HepG2 (cell line): ENCODE measurements at regions not wholly inside any gene's neighbourhood (a gene's known extent, or its start where the extent isn't known, plus 50 kb on each side); places are given as distances from the start of the nearest gene placed in this dataset.

Source experiments
- ATAC-seq: fragments of 200-7000 bp; cut with Tn5 transposase; 3 replicates; pipeline ENCODE4 v1.9.1; 2020; ENCODE audit warnings: mild to moderate bottlenecking, moderate library complexity
- BruUV-seq: library from RNA; stranded (reverse); fragments of 400-500 nt; replicated peaks from 2 replicates; lab custom pipeline; 2021; lab: Mats Ljungman, UMichigan
- CTCF ChIA-PET: fragments of 300-600 bp; formaldehyde crosslinking; extraction: SDS; loops from one replicate; lab custom pipeline; 2021; ENCODE audit warnings: low total read pairs, inconsistent platforms, low intra/inter-chr PET ratio; lab: Yijun Ruan, JAX
- POLR2A ChIA-PET: fragments of 350-600 bp; sonication (Branson Sonifier 250); formaldehyde crosslinking; loops from one replicate; lab custom pipeline; 2020; ENCODE audit warnings: antibody characterized with exemption, inconsistent platforms; lab: Yijun Ruan, JAX
- DNase-seq: peaks from one replicate; pipeline ENCODE4 v3.0.0-alpha.2; 2015; ENCODE audit warnings: low spot score
- FAIRE-seq: peaks from 3 replicates; lab custom pipeline; 2011; peaks lifted over from hg19 to GRCh38; lab: Jason Lieb, UNC
- H2AFZ ChIP-seq: one replicate; pipeline ENCODE4 v1.6.1; 2011; ENCODE audit warnings: low read length, inconsistent platforms
- H3K27ac ChIP-seq: fragments of 300-600 bp; 3 replicates; pipeline ENCODE4 v1.8.0; 2011; ENCODE audit warnings: mixed run types, mild to moderate bottlenecking, mixed read lengths, low read length, inconsistent platforms; ENCODE audit not compliant: insufficient read depth; ENCODE audit errors: extremely low read length
- H3K27me3 ChIP-seq, 2 experiments: fragments of 200-600 bp in 1 of 2; 2 replicates in 1 of 2; 3 replicates in 1 of 2; pipeline versions ENCODE4 v1.6.0 to v1.8.0; 2011; ENCODE audit warnings: low read length in 2 of 2, mild to moderate bottlenecking in 2 of 2, moderate library complexity in 2 of 2, inconsistent platforms in 1 of 2; ENCODE audit not compliant: insufficient read depth in 2 of 2, control insufficient read depth in 1 of 2
- H3K36me3 ChIP-seq, 2 experiments: fragments of 200-600 bp in 1 of 2; replicated peaks in 1 of 2; 2 replicates in 1 of 2; 3 replicates in 1 of 2; pipeline versions ENCODE4 v1.5.1 to v1.8.0; 2011; ENCODE audit warnings: low read length in 2 of 2, inconsistent platforms in 1 of 2; ENCODE audit not compliant: insufficient read depth in 2 of 2, control insufficient read depth in 1 of 2
- H3K4me1 ChIP-seq: 2 replicates; pipeline ENCODE4 v1.5.1; 2012; ENCODE audit warnings: low read length, inconsistent platforms; ENCODE audit not compliant: insufficient read depth
- H3K4me2 ChIP-seq: 2 replicates; pipeline ENCODE4 v1.6.0; 2011; ENCODE audit warnings: low read depth, low read length, inconsistent platforms
- H3K4me3 ChIP-seq, 3 experiments: fragments of 200-600 bp in 1 of 3; sonication (generic), shearing (Covaris generic) in 1 of 3; replicated peaks in 1 of 3; 2 replicates each; pipeline ENCODE4 v1.5.1; 2011 to 2016; ENCODE audit warnings: low read length in 3 of 3, inconsistent platforms in 2 of 3, low read depth in 2 of 3, mild to moderate bottlenecking in 2 of 3, control low read depth in 1 of 3, mixed read lengths in 1 of 3; ENCODE audit not compliant: insufficient read depth in 1 of 3
- H3K79me2 ChIP-seq: one replicate; pipeline ENCODE4 v1.6.1; 2011; ENCODE audit warnings: low read length, inconsistent platforms; ENCODE audit not compliant: insufficient read depth
- H3K9ac ChIP-seq: 2 replicates; pipeline ENCODE4 v1.6.0; 2011; ENCODE audit warnings: mild to moderate bottlenecking, low read depth, low read length, inconsistent platforms; ENCODE audit not compliant: insufficient read depth
- H3K9me3 ChIP-seq: 2 replicates; pipeline ENCODE4 v1.5.1; 2012; ENCODE audit warnings: mild to moderate bottlenecking, low read length
- H4K20me1 ChIP-seq: 2 replicates; pipeline ENCODE4 v1.6.0; 2011; ENCODE audit warnings: inconsistent platforms, mild to moderate bottlenecking, low read length, moderate library complexity; ENCODE audit not compliant: insufficient read depth
- IRX3 ChIP-seq: sonication (generic); formaldehyde crosslinking; IDR thresholded peaks from 2 replicates; pipeline ENCODE4 v1.8.1; 2023; ENCODE audit warnings: mild to moderate bottlenecking, low read depth, missing genetic modification reagents, borderline replicate concordance
- KMT2A ChIP-seq: sonication (generic); formaldehyde crosslinking; IDR thresholded peaks from 2 replicates; pipeline ENCODE4 v1.4.0; 2020; ENCODE audit warnings: missing genetic modification reagents
- ONECUT2 ChIP-seq: sonication (generic); formaldehyde crosslinking; IDR thresholded peaks from 2 replicates; pipeline ENCODE4 v1.4.0; 2020; ENCODE audit warnings: missing genetic modification reagents
- PHF20 ChIP-seq: sonication (generic); formaldehyde crosslinking; IDR thresholded peaks from 2 replicates; pipeline ENCODE4 v1.5.0; 2020; ENCODE audit warnings: mild to moderate bottlenecking, missing genetic modification reagents
- SMAD3 ChIP-seq: sonication (generic); formaldehyde crosslinking; IDR thresholded peaks from 2 replicates; pipeline ENCODE4 v1.4.0; 2020; ENCODE audit warnings: missing genetic modification reagents
- SMARCC2 ChIP-seq: fragments of 450-650 bp; IDR thresholded peaks from 2 replicates; pipeline ENCODE4 v1.6.1; 2017; ENCODE audit warnings: antibody characterized with exemption, mild to moderate bottlenecking
- ZNF737 ChIP-seq: sonication (generic); formaldehyde crosslinking; IDR thresholded peaks from 2 replicates; pipeline ENCODE4 v1.5.0; 2020; ENCODE audit warnings: missing genetic modification reagents, mild to moderate bottlenecking, borderline replicate concordance
- WGBS: methylation state at CpG from one replicate; pipeline ENCODE4 v1.1.6; 2017; ENCODE audit warnings: low lambda C conversion rate; 5-methylcytosine and 5-hydroxymethylcytosine counted together
- in situ Hi-C: cut with HindIII; loops from 2 replicates; pipeline ENCODE4 v1.10.0; 2017; ENCODE audit warnings: low pct_unique_long_range_greater_than_20kb; ENCODE audit not compliant: extremely low pct_ligation_motif_present
- intact Hi-C: fragments of 100-400 bp; cut with micrococcal nuclease; formaldehyde crosslinking; loops from one replicate; pipeline ENCODE4 v1.10.0; 2022; ENCODE audit not compliant: unreplicated experiment
- TF ChIP-seq, protein P1 (sequence below): sonication (generic); formaldehyde crosslinking; IDR thresholded peaks from 2 replicates; pipeline ENCODE4 v1.4.0; 2020; ENCODE audit warnings: missing genetic modification reagents
- TF ChIP-seq, protein P2 (sequence below): IDR thresholded peaks from 2 replicates; pipeline ENCODE4 v1.4.0; 2020; ENCODE audit warnings: mild to moderate bottlenecking, missing genetic modification reagents

DNA sequence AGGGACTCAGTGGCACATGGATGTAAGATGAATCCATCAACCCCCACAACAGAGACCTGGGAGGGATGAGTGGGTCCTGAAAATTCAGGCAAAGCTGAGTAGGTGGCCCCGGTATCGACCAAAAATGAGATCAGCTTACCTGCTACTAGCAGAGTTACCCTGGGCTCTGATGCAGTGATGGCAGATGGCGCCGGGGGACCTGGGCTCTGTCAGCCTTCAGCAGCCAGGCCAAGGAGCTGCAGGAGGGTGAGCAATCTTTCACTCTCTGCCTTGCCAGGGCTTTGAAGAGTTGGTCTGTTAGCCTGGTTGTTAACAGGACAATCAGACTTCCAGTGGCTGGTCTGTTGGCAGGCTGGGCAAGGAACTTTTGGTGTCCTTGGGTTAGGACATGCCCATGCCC, 1054.8 kb downstream of the SI start:
- intact Hi-C loops = no loop called here

DNA sequence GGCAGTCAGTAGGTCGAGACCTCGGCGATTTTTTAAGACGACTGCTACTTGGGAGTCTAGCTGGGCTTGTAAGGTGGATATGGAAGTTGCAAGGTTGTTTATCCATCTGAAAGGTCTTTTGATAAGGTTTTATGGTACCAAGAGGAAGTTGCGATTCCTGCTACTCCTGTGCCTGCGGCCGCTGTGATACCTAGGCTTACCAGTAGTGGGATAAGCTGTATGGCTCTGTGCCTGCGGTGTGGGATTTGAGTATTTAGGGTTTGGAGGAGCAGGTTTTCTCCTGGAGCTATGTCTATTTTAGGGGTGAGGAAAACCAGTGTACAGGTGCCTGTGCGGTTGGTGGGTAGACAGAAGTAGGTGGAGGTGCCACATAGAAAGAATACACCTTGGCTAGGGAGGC, 1059.8 kb downstream of the SI start:
- in situ Hi-C loops (no loop called here), intact Hi-C loops (no loop called here)
- BruUV-seq = no TSS peak
- ATAC-seq = no peak
- POLR2A ChIA-PET = no interaction called here
- H3K4me2 ChIP-seq = no peak overlapping the region
- DNase-seq = no peak
- CTCF ChIA-PET = no interaction called here
- H3K79me2 ChIP-seq = no peaks in the 10 kb centered on the region
- peaks cover 11% of the 10 kb centered on the region; the same call in 1 of the 2 replicates for H3K9me3 ChIP-seq
- H4K20me1 ChIP-seq = no peaks in the 10 kb centered on the region
- H3K27ac ChIP-seq = no peak overlapping the region
- H3K27me3 ChIP-seq = no peaks in the 10 kb centered on the region; a peak in 1 of 5 replicates
- no peak overlapping the region for H2AFZ ChIP-seq
- FAIRE-seq = no peak
- H3K4me3 ChIP-seq = no peak overlapping the region
- H3K36me3 ChIP-seq = no peaks in the 10 kb centered on the region
- 49% methylated on average over 9 of the region's 9 CpGs for WGBS
- no peaks in the 10 kb centered on the region for H3K4me1 ChIP-seq
- no peak overlapping the region for H3K9ac ChIP-seq
- no peak for TF ChIP-seq SMARCC2
- TF ChIP-seq ONECUT2 (CRISPR knock-in tag) = no peak
- TF ChIP-seq PHF20 (CRISPR knock-in tag) = no peak
- no peak for TF ChIP-seq KMT2A (CRISPR knock-in tag)
- TF ChIP-seq, protein P1, sequence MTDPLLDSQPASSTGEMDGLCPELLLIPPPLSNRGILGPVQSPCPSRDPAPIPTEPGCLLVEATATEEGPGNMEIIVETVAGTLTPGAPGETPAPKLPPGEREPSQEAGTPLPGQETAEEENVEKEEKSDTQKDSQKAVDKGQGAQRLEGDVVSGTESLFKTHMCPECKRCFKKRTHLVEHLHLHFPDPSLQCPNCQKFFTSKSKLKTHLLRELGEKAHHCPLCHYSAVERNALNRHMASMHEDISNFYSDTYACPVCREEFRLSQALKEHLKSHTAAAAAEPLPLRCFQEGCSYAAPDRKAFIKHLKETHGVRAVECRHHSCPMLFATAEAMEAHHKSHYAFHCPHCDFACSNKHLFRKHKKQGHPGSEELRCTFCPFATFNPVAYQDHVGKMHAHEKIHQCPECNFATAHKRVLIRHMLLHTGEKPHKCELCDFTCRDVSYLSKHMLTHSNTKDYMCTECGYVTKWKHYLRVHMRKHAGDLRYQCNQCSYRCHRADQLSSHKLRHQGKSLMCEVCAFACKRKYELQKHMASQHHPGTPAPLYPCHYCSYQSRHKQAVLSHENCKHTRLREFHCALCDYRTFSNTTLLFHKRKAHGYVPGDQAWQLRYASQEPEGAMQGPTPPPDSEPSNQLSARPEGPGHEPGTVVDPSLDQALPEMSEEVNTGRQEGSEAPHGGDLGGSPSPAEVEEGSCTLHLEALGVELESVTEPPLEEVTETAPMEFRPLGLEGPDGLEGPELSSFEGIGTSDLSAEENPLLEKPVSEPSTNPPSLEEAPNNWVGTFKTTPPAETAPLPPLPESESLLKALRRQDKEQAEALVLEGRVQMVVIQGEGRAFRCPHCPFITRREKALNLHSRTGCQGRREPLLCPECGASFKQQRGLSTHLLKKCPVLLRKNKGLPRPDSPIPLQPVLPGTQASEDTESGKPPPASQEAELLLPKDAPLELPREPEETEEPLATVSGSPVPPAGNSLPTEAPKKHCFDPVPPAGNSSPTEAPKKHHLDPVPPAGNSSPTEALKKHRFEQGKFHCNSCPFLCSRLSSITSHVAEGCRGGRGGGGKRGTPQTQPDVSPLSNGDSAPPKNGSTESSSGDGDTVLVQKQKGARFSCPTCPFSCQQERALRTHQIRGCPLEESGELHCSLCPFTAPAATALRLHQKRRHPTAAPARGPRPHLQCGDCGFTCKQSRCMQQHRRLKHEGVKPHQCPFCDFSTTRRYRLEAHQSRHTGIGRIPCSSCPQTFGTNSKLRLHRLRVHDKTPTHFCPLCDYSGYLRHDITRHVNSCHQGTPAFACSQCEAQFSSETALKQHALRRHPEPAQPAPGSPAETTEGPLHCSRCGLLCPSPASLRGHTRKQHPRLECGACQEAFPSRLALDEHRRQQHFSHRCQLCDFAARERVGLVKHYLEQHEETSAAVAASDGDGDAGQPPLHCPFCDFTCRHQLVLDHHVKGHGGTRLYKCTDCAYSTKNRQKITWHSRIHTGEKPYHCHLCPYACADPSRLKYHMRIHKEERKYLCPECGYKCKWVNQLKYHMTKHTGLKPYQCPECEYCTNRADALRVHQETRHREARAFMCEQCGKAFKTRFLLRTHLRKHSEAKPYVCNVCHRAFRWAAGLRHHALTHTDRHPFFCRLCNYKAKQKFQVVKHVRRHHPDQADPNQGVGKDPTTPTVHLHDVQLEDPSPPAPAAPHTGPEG (CRISPR knock-in tag) = no peak
- no peak for TF ChIP-seq IRX3

More for the DNA sequence above, 1054.8 kb downstream of the SI start:
- in situ Hi-C loops = no loop called here
- Histone ChIP-seq H4K20me1 (no peaks in the 10 kb centered on the region), H3K27me3 (no peaks in the 10 kb centered on the region; a peak in 1 of 5 replicates), H3K27ac (no peak overlapping the region), H3K4me2 (no peak overlapping the region), H3K4me1 (no peaks in the 10 kb centered on the region), H3K4me3 (no peak overlapping the region), H3K9me3 (peaks cover 17% of the 10 kb centered on the region; the same call in 1 of the 2 replicates), H2AFZ (no peak overlapping the region), H3K9ac (no peak overlapping the region), H3K79me2 (no peaks in the 10 kb centered on the region), H3K36me3 (no peaks in the 10 kb centered on the region)
- ChIA-PET CTCF (no interaction called here), POLR2A (no interaction called here)
- TF ChIP-seq ZNF737 (CRISPR knock-in tag) = no peak
- TF ChIP-seq, protein P2, sequence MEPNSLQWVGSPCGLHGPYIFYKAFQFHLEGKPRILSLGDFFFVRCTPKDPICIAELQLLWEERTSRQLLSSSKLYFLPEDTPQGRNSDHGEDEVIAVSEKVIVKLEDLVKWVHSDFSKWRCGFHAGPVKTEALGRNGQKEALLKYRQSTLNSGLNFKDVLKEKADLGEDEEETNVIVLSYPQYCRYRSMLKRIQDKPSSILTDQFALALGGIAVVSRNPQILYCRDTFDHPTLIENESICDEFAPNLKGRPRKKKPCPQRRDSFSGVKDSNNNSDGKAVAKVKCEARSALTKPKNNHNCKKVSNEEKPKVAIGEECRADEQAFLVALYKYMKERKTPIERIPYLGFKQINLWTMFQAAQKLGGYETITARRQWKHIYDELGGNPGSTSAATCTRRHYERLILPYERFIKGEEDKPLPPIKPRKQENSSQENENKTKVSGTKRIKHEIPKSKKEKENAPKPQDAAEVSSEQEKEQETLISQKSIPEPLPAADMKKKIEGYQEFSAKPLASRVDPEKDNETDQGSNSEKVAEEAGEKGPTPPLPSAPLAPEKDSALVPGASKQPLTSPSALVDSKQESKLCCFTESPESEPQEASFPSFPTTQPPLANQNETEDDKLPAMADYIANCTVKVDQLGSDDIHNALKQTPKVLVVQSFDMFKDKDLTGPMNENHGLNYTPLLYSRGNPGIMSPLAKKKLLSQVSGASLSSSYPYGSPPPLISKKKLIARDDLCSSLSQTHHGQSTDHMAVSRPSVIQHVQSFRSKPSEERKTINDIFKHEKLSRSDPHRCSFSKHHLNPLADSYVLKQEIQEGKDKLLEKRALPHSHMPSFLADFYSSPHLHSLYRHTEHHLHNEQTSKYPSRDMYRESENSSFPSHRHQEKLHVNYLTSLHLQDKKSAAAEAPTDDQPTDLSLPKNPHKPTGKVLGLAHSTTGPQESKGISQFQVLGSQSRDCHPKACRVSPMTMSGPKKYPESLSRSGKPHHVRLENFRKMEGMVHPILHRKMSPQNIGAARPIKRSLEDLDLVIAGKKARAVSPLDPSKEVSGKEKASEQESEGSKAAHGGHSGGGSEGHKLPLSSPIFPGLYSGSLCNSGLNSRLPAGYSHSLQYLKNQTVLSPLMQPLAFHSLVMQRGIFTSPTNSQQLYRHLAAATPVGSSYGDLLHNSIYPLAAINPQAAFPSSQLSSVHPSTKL (CRISPR knock-in tag) = no peak
- TF ChIP-seq SMAD3 (CRISPR knock-in tag) = no peak
- WGBS = 6% methylated on average over 2 of the region's 4 CpGs
- no TSS peak for BruUV-seq
- FAIRE-seq (no peak), ATAC-seq (no peak), DNase-seq (no peak)
